ENCODE measurements at regions not wholly inside any gene's neighbourhood (a gene's known extent, or its start where the extent isn't known, plus 50 kb on each side); places are given as distances from the start of the nearest gene placed in this dataset.

- no peak for TF ChIP-seq EZH2phosphoT487 (IDR thresholded peaks at IDR 0.05; ENCODE audit: insufficient read depth, low read depth)
- TF ChIP-seq EZH2 (IDR thresholded peaks at IDR 0.05; ENCODE audit: insufficient read depth, poor library complexity, severe bottlenecking) = no peak
Observed at GRCh38 chr6:164188861-164189260, 774.3 kb downstream of the QKI start.
